Endodermal cell (in vitro differentiated cells): ENCODE measurements at regions not wholly inside any gene's neighbourhood (a gene's known extent, or its start where the extent isn't known, plus 50 kb on each side); places are given as distances from the start of the nearest gene placed in this dataset.

Experiments
- DNase-seq: peaks from one replicate; pipeline ENCODE4 v3.0.0-alpha.2; 2017
- H3K27ac ChIP-seq: 2 replicates; pipeline ENCODE4 v1.5.1; 2013; ENCODE audit warnings: mild to moderate bottlenecking, low read depth, low read length, moderate library complexity
- H3K27me3 ChIP-seq: 2 replicates; pipeline ENCODE4 v1.6.1; 2013; ENCODE audit warnings: mild to moderate bottlenecking, low read length, moderate library complexity; ENCODE audit not compliant: insufficient read depth, control insufficient read depth, poor library complexity, severe bottlenecking
- H3K36me3 ChIP-seq: 2 replicates; pipeline ENCODE4 v1.7.0; 2013; ENCODE audit warnings: mild to moderate bottlenecking, low read length, moderate library complexity; ENCODE audit not compliant: control insufficient read depth, insufficient read depth
- H3K4me1 ChIP-seq: one replicate; pipeline ENCODE4 v1.7.0; 2013; ENCODE audit warnings: low read length; ENCODE audit not compliant: control insufficient read depth, insufficient read depth
- H3K4me3 ChIP-seq: 2 replicates; pipeline ENCODE4 v1.5.1; 2013; ENCODE audit warnings: mild to moderate bottlenecking, low read length, moderate library complexity
- H3K9ac ChIP-seq: 2 replicates; pipeline ENCODE4 v1.6.1; 2013; ENCODE audit warnings: mild to moderate bottlenecking, low read length, moderate library complexity; ENCODE audit not compliant: poor library complexity, severe bottlenecking; ENCODE audit errors: extremely low read depth
- H3K9me3 ChIP-seq: 2 replicates; pipeline ENCODE4 v1.6.1; 2013; ENCODE audit warnings: mild to moderate bottlenecking, low read length, moderate library complexity; ENCODE audit not compliant: control insufficient read depth
- H3K27ac Mint-ChIP-seq: 2 replicates; pipeline ENCODE4 v1.8.0; 2020; ENCODE audit warnings: mixed read lengths
- H3K27me3 Mint-ChIP-seq: 2 replicates; pipeline ENCODE4 v1.8.0; 2021; ENCODE audit warnings: mild to moderate bottlenecking, mixed read lengths; ENCODE audit not compliant: insufficient read depth
- H3K36me3 Mint-ChIP-seq: 2 replicates; pipeline ENCODE4 v1.8.0; 2020; ENCODE audit warnings: low read depth, mixed read lengths
- H3K4me1 Mint-ChIP-seq: 2 replicates; pipeline ENCODE4 v1.8.0; 2020; ENCODE audit warnings: mixed read lengths
- H3K4me3 Mint-ChIP-seq: 2 replicates; pipeline ENCODE4 v1.8.0; 2020; ENCODE audit warnings: mild to moderate bottlenecking, moderate library complexity, mixed read lengths
- H3K9me3 Mint-ChIP-seq: 2 replicates; pipeline ENCODE4 v1.8.0; 2020; ENCODE audit warnings: mild to moderate bottlenecking, mixed read lengths
- WGBS, 2 experiments: methylation state at CpG; one replicate each; pipeline versions ENCODE4 v1.1.5 to v1.1.7; 2013; ENCODE audit warnings: missing lambda C conversion rate in 2 of 2, mixed read lengths in 1 of 2; ENCODE audit not compliant: insufficient coverage in 1 of 2, insufficient read length in 1 of 2; 5-methylcytosine and 5-hydroxymethylcytosine counted together
- TF ChIP-seq, protein P1 (sequence below): fragments of 200-600 bp; sonication (generic); conservative IDR thresholded peaks from 2 replicates; pipeline ENCODE4 v1.5.0; 2021; ENCODE audit warnings: antibody characterized with exemption, mild to moderate bottlenecking

DNA sequence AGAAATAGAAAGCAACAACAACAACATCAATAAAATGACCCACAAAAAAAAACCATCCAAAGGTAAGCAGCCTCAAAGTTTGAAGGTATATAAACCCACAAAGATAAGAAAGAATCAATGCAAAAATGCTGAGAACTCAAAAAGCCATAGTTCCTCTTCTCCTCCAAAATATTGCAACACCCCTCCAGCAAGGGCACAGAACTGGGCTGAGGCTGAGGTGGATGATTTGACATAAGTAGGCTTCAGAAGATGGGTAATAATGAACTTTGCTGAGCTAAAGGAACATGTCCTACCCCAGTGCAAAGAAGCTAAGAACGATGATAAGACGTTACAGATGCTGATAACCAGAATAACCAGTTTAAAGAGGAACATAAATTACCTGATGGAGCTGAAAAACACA lies 188.8 kb upstream of the BTBD3 start:
- Mint-ChIP-seq H3K27ac (no peak overlapping the region), H3K27me3 (no peaks in the 10 kb centered on the region), H3K4me1 (peaks cover 2% of the 10 kb centered on the region), H3K36me3 (no peaks in the 10 kb centered on the region), H3K9me3 (peaks cover 3% of the 10 kb centered on the region), H3K4me3 (no peak overlapping the region)
- Histone ChIP-seq H3K27me3 (no peaks in the 10 kb centered on the region), H3K4me1 (no peaks in the 10 kb centered on the region), H3K4me3 (no peak overlapping the region), H3K9ac (no peak overlapping the region), H3K27ac (no peak overlapping the region), H3K36me3 (no peaks in the 10 kb centered on the region), H3K9me3 (no peaks in the 10 kb centered on the region)
- no peak for DNase-seq
- 83 to 95% methylated on average over 2 of the region's 2 CpGs for WGBS, 2 experiments
- TF ChIP-seq, protein P1, sequence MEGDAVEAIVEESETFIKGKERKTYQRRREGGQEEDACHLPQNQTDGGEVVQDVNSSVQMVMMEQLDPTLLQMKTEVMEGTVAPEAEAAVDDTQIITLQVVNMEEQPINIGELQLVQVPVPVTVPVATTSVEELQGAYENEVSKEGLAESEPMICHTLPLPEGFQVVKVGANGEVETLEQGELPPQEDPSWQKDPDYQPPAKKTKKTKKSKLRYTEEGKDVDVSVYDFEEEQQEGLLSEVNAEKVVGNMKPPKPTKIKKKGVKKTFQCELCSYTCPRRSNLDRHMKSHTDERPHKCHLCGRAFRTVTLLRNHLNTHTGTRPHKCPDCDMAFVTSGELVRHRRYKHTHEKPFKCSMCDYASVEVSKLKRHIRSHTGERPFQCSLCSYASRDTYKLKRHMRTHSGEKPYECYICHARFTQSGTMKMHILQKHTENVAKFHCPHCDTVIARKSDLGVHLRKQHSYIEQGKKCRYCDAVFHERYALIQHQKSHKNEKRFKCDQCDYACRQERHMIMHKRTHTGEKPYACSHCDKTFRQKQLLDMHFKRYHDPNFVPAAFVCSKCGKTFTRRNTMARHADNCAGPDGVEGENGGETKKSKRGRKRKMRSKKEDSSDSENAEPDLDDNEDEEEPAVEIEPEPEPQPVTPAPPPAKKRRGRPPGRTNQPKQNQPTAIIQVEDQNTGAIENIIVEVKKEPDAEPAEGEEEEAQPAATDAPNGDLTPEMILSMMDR, result no peak

- peaks cover 3% of the 10 kb centered on the region for H3K9me3 Mint-ChIP-seq
- H3K36me3 Mint-ChIP-seq, result no peaks in the 10 kb centered on the region
- no peaks in the 10 kb centered on the region for H3K27me3 ChIP-seq
- no peak overlapping the region for H3K27ac ChIP-seq
- no peak overlapping the region for H3K27ac Mint-ChIP-seq
- no peak for DNase-seq
- H3K4me3 Mint-ChIP-seq, result no peak overlapping the region
- no peak overlapping the region for H3K9ac ChIP-seq
- H3K4me3 ChIP-seq, result no peak overlapping the region
- no peaks in the 10 kb centered on the region for H3K4me1 ChIP-seq
- H3K36me3 ChIP-seq, result no peaks in the 10 kb centered on the region
- TF ChIP-seq, protein P1, result no peak
- peaks cover 2% of the 10 kb centered on the region for H3K4me1 Mint-ChIP-seq
- no peaks in the 10 kb centered on the region for H3K27me3 Mint-ChIP-seq
- H3K9me3 ChIP-seq, result no peaks in the 10 kb centered on the region
- 94% methylated on average over 1 of the region's 1 CpG; no CpG with 5 or more reads in 1 of the 2 experiments for WGBS, 2 experiments
These were observed 187.9 kb upstream of the BTBD3 start for GRCh38 chr20:11729806-11730205.

- Mint-ChIP-seq H3K4me3 (no peak overlapping the region), H3K36me3 (no peaks in the 10 kb centered on the region), H3K27me3 (no peaks in the 10 kb centered on the region), H3K4me1 (no peaks in the 10 kb centered on the region), H3K27ac (no peak overlapping the region), H3K9me3 (peaks cover 3% of the 10 kb centered on the region)
- TF ChIP-seq, protein P1, result no peak
- DNase-seq, result no peak
- H3K9ac ChIP-seq, result no peak overlapping the region
- no peak overlapping the region for H3K4me3 ChIP-seq
- H3K27ac ChIP-seq, result no peak overlapping the region
- no peaks in the 10 kb centered on the region for H3K4me1 ChIP-seq
- 100% methylated on average over 1 of the region's 1 CpG; no CpG with 5 or more reads in 1 of the 2 experiments for WGBS, 2 experiments
- H3K9me3 ChIP-seq, result no peaks in the 10 kb centered on the region
- H3K36me3 ChIP-seq, result no peaks in the 10 kb centered on the region
- no peaks in the 10 kb centered on the region for H3K27me3 ChIP-seq
These were observed 183.3 kb upstream of the BTBD3 start for GRCh38 chr20:11734431-11734830.
